Stimulated activated CD4-positive, alpha-beta T cell treated with anti-CD3 and anti-CD28 coated beads, Interleukin-15, amount 100 ng/mL, for 48 hours (primary cell): ENCODE measurements at regions not wholly inside any gene's neighbourhood (a gene's known extent, or its start where the extent isn't known, plus 50 kb on each side); places are given as distances from the start of the nearest gene placed in this dataset.
"Not testable (repeated sequence)": the region's sequence is repeated elsewhere in the genome, so short reads cannot be mapped to it uniquely, and the experiment has no call there.

Experiments
- DNase-seq, 2 donors: peaks; one replicate each; pipeline ENCODE4 v3.0.0-alpha.2; 2020; ENCODE audit warnings: low read depth in 2 of 2

DNA sequence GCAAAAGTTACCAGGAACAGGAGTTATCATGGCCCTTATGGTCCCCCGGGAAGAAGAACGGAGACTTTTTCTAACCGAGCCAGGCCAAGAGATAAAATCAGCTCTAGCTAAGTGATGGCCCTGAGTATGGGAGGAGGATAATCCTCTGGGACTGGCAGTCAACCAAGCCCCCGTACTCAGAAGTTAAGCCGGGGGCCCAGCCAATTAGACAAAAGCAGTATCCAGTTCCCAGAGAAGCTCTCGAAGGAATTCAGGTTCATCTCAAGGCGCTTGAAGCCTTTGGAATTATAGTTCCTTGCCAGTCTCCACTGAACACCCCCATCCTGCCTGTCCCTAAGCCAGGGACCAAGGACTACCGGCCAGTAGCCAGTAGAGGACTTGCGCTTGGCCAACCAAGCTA lies 365.3 kb upstream of the TCF4 start:
- no peak for DNase-seq

DNA sequence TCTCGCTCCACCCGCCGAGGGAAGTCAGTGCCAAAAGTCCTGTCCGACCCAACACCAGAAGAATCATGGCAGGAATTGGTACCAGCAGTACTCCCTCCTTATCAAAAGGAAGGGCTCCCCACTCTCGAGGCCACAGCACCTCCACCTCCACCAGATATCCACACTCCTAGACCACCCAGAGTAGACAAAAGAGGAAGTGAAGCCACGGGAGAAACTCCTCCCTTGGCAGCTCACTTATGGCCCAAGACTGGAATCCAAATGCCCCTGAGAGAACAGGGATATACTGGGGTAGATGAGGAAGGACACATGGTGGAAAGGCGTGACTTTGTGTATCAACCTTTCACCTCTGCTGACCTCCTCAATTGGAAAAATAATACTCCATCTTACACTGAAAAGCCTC lies 363.7 kb upstream of the TCF4 start:
- DNase-seq, result not testable (repeated sequence)

DNA sequence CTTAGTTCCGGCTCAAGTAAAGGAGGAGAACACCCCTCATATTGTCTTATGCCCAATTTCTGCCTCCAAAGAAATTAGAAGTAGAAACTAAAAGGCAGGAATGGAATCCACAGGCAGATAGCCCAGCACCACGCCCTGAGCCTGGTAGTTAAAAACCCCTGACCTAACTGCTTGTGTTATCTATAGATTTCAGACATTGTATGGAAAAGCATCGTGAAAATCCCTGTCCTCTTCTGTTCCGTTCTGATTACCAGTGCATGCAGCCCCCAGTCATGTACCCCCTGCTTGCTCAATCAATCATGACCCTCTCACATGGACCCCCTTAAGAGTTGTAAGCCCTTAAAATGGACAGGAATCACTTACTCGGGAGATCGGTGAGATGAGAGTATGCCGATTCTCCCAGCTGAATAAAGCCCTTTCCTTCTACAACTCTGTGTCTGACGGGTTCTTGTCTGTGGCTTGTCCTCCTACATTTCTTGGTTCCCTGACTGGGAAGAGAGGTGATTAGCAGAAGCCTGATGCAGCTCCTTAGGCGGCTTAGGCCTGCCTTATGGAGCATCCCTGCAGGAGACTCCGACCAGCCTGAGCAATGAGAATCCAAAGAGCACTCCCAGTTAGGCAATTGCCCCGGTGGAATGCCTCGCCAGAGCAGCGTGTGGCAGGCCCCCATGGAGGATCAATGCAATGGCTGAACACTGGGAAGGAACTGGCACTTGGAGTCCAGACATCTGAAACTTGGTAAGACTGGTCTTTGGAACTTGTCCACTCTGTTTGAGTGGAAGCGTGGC lies 362.6 kb upstream of the TCF4 start:
- no peak for DNase-seq

DNA sequence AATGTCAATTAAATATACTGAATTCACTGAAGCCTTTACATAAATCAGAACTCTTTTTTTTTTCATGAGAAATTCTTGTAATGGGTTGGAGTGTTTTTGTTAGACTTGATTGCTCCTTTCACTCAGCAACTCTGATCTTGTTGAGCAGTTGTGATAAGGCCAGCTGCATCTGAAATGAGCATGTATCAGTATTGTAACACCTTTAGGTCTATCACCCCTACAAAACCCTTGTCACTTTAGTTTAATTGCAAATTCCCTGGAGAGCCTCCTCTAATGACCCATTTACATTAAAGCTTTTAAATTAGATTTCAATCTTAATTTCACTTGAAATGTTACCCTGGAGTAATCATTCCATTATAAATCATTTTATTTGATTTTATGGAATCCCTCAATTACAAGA lies 346.8 kb upstream of the TCF4 start:
- no peak for DNase-seq

DNA sequence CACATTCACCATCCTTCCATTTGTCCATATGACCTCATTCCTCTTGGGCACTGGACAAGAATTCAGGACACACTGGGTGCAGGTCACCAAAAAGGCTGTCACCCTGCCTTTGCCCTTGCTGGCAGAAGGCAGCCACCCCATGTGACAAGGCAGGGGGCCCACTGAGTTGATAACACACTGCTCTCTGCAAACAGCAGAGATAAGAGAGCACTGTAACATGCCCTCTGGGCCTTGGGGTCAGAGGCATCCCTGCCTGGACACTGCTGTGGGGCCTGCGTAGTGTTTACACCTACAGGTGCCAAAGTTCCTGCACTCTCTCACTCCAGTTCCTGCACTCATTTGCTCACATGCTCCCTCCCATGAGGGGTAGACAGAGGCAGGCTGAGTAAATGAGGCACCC lies 344.7 kb upstream of the TCF4 start:
- no peak for DNase-seq

GRCh38 chr18:55927831-55928230 lies 339.8 kb upstream of the TCF4 start:
- DNase-seq, result no peak

DNA sequence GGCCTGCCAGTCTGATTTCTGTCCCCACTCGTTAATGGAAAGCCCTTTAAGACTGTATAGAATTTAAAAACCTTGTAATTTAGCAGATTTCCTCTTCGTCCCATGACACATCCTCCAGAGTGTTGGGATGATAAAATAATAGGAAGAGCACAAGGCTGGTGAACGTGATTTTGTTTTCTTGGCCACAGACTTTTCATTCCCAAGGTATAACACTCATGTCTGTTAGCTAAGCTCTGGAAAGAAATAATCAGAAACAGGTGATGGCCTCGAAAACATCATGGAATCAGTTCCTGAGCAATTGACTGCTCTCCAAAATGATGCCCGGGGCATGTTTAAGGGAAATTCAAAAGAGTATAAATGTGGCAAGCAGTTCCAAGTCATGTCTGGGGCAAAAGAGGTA lies 337.8 kb upstream of the TCF4 start:
- no peak for DNase-seq

DNA sequence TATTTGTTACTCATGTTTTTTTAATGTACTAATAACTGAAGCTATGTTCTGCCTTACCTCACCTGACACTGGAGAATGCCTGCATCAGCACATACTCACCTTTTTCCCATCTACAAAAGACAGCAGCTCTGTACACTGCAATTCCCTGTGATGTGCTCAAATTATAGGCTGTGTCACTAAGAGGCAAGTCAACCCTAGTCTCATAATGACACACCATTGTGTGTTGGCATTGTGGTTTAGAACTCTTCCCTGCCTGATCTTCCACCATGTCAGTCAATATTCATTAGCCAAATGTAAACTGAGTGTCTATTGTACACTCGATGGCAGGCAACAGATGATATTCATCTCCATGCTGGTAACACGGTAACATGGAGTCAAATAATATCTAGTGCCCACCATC lies 332.1 kb upstream of the TCF4 start:
- no peak for DNase-seq

DNA sequence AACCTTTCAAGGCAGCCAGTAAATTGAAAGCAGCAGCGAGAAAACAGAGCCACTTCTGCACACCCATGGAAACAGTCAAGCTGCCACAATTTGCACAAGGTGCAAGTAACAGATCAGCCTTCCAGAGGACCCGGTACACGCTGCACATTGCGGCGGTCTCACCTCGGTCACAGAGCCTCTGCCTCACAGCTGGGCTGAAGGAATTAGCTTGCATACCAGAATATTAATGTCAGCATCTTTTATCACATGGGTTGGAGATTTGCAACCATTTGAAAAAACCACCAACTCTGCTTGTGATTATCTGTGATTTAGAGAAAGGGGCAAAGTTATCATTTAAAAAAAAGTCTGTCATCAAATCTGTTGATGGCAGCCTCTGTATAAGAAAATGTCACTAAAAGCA lies 330.5 kb upstream of the TCF4 start:
- no peak for DNase-seq

DNA sequence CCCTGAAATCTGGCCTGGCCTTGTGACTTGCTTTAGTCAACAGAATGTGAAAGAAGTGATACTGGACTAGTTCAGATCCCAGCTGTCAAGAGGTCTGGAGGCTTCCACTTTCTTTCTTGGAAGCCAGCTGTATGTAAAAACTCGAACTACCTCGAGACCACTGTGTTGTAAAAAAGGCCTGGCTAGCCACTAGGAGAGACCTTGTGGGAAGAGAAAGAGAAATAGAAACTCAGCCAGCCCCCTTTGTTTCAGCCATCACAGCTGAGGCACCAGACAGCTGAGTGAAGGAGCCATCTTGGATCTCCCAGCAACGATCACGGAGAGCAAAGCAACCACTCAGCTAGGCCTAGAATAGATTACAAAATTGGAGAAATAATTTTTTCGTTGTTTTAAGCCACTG lies 324.9 kb upstream of the TCF4 start:
- DNase-seq, result no peak

GRCh38 chr18:55912071-55912470 lies 324.1 kb upstream of the TCF4 start:
- no peak for DNase-seq

GRCh38 chr18:55910296-55910695 lies 322.3 kb upstream of the TCF4 start:
- no peak for DNase-seq

GRCh38 chr18:55908901-55909366 lies 320.9 kb upstream of the TCF4 start:
- DNase-seq, result no peak

GRCh38 chr18:55907453-55908175 lies 319.6 kb upstream of the TCF4 start:
- DNase-seq, result no peak

DNA sequence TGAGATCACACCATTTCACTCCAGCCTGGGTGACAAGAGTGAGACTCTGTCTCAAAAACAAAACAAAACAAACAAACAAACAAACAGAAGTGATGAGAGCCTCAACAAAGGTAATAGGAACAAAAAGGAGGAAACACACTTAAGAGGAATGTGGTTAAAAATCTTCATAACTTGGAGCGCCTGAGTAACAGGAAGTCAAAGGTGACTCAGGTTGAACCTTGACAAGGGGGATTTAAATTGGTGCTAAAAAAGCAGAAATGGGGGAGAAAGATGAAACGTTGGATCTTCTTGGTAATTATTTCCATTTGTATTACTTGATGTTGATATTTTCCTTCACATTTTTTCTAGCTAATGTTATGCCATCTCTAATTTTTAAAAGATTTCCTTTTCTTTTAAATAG lies 318.5 kb upstream of the TCF4 start:
- no peak for DNase-seq

DNA sequence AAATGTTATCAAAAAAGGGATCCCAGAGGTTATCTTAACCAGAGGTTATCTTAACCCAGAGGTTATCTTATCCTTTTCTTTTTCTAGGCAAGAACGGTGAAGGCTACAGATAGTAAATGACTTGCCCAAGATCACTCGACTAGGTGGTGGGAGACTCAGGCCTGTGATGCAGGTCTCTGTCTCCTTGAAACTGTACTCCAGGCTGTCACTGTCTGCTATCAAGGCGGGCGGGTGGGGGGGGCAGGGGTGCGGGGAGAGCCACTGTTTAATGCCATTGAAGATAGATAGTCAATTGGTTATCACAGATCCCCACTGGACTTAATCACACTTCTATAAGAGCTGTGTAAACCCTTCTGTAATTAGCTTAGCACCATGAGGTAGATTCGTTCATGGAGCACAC lies 315.9 kb upstream of the TCF4 start:
- no peak for DNase-seq

GRCh38 chr18:55900380-55900779 lies 312.4 kb upstream of the TCF4 start:
- no peak for DNase-seq

- DNase-seq, result no peak
Observed at GRCh38 chr18:55897091-55897689, 309.2 kb upstream of the TCF4 start.

DNA sequence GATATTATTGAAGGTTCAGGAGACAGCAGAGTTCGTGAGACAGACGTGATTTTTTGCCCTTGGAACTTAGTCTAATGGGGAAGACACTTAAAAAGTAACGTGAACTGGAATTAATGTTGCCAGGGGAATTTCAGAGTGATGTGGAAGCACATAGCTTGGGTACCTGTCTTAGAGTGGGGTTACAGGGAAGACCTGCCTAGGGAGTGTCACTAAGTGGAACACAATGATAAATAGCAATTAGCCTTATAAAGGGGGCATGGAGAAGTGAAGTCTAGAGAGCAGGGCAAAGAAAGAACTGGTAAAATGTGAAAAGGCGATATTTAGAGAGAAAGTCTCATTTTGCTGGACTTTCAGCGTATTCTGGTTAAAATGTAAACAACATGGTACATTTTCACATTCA lies 306.0 kb upstream of the TCF4 start:
- no peak for DNase-seq

DNA sequence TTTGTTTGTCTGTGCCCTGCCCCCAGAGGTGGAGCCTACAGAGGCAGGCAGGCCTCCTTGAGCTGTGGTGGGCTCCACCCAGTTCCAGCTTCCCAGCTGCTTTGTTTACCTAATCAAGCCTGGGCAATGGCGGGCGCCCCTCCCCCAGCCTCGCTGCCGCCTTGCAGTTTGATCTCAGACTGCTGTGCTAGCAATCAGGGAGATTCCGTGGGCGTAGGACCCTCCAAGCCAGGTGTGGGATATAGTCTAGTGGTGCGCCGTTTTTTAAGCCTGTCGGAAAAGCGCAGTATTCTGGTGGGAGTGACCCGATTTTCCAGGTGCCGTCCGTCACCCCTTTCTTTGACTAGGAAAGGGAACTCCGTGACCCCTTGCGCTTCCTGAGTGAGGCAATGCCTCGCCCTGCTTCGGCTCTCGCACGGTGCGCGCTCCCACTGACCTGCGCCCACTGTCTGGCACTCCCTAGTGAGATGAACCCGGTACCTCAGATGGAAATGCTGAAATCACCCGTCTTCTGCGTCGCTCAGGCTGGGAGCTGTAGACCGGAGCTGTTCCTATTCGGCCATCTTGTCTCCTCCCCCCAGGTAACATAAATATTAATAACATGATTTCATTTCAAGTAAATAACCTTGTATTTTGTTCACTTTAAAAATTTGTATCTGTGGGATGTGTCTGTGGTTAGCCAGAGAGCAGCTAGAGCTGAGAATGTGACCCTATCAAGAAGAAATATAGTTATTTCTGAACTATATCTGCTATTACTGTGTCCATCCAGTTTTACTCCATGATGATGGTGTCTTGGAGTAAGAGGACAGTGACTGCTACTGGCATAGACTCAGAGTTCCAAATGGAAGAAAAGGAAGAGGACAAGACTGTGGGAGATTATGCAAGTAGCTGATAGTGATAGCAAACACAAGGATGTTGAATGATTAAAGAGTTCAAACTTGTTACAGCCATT lies 305.1 kb upstream of the TCF4 start:
- DNase-seq, result not testable (repeated sequence)

GRCh38 chr18:55886886-55887285 lies 298.9 kb upstream of the TCF4 start:
- no peak for DNase-seq

- no peak for DNase-seq
Observed at GRCh38 chr18:55884498-55884897, 296.5 kb upstream of the TCF4 start.
